ENCODE measurements at regions not wholly inside any gene's neighbourhood (a gene's known extent, or its start where the extent isn't known, plus 50 kb on each side); places are given as distances from the start of the nearest gene placed in this dataset.

DNA sequence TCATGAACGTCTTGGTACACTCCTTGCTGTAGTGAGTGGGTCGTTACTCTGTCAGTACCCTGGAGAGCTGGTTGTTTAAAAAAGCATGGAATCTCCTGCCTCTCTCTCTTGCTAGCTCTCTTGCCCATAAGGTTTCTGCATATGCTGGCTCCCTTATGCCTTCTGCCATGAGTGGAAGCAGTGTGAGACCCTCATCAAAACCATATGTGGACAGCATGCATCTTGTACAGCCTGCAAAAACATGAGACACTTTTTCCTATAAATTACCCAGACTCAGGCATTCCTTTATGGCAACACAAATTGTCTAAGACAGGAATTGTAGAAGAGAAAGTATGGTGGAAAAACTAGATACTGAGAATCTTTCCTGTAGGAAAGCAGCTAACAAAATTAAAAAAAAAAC lies 516.3 kb downstream of the SLITRK6 start:
- in situ Hi-C loops (cut with HindIII; ENCODE audit: low sequenced_read_pairs), result no loop called here
- DNase-seq (ENCODE audit: low spot score), result no peak

DNA sequence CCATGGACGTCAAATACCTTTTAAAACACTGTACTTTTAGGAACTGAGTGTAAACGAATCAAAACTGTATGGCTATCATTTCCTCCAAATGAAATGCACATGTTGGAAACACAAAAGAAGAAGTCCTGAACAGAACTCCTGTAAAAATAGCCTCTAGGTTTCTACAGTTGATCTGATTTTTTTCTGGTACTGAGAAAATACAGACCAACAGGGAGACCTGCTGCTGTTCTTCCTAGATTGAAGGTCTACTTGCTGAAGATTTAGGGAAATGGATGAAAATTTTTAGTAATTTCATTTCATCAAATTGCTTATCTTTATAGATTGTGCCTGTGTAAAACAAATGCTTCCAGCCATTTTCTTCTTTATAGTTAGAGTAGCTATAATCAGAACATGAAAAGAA lies 520.4 kb downstream of the SLITRK6 start:
- DNase-seq (ENCODE audit: low spot score), result no peak
- in situ Hi-C loops (cut with HindIII; ENCODE audit: low sequenced_read_pairs), result no loop called here

DNA sequence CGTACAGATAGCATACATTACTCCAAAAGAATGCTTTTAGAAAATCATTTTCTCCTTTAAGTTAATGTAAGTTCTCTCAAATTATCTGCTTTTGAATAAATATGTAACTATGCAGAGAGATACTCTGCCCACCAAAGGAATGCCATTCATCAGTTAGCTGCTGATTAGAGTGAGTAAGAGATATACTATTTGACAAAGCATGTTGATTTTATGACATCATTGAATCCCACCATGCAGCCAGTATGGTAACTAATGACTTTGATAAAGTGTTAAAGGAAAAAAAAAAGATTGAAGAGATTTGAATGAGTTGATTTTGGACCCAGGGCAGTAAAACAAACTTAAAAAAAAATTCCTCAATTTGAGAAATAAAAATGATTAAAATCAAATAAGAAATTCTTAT lies 521.5 kb downstream of the SLITRK6 start:
- in situ Hi-C loops (cut with HindIII; ENCODE audit: low sequenced_read_pairs), result no loop called here
- no peak for DNase-seq (ENCODE audit: low spot score)

DNA sequence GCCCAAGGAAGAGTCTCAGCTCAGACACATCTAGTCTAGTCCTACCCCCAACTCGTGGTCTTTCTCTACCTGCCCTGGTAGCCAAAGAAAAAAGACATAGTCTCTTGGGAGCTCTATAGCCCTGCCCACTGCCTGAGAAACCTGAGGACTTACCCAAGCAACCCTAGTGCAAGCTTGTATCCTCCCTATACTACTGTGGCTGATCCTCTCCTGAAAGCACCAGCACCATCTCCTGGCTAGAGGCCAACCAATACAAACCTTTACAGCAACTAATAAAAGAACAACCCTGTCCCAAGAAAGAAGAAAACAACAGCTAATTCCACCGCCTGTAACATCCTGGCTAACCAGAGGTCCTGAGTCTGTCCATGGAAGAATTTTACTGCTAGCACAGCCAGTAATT lies 532.4 kb downstream of the SLITRK6 start:
- in situ Hi-C loops (cut with HindIII; ENCODE audit: low sequenced_read_pairs), result no loop called here
- no peak for DNase-seq (ENCODE audit: low spot score)

DNA sequence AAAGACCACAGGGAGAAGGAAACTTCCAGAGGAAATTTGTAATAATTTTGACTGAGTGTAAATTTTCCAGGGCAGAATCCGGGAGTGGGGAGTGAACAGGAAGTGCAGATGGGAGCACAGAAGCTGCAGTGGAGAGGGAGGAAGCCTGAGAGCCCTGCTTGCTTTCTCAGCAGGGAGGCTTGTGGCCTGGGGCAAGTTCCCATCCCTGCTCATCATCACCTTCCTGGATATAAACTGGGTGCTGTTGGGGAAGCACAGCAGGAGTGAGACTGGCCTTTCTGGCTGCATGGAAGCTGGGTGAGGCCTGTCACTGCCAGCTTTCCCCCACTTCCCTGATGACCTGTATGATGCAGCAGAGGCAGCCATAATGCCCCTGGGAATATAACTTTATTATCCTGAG lies 532.9 kb downstream of the SLITRK6 start:
- in situ Hi-C loops (cut with HindIII; ENCODE audit: low sequenced_read_pairs), result no loop called here
- DNase-seq (ENCODE audit: low spot score), result no peak

DNA sequence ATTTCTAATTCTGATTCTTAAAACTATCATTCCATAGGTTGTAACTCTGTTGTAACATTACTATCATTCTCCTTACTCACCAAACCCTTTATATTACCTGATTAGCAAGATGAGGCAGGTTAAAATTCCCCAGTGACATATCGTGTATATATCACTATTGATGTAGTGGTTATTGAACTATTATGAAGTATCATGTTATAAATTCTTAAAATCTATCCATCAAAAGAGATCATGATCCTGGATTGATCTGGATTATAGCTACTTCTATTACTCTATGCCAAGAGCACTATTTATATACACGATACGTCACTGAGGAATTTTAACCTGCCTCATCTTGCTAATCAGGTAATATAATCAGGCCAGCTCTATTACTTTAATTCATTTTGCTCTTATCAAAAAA lies 533.9 kb downstream of the SLITRK6 start:
- DNase-seq (ENCODE audit: low spot score), result no peak
- in situ Hi-C loops (cut with HindIII; ENCODE audit: low sequenced_read_pairs), result no loop called here

DNA sequence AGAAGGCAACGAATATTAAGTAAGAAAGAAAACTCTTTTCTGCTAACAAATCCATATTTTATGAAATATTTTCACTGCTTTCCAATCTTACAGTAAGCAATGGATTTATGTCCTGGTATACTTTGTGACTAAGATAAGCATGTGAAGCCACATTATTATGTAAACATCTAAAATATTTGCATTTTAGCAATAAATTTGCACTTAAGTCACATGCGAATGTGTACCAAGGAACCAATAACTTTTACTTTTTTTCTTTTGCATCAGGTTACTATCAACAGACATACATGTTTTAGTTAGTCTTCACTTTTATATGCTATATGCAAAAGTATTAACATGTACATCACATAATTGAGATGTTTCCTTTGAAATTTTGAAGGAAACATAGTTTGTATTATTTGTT lies 536.7 kb downstream of the SLITRK6 start:
- in situ Hi-C loops (cut with HindIII; ENCODE audit: low sequenced_read_pairs), result no loop called here
- DNase-seq (ENCODE audit: low spot score), result no peak

DNA sequence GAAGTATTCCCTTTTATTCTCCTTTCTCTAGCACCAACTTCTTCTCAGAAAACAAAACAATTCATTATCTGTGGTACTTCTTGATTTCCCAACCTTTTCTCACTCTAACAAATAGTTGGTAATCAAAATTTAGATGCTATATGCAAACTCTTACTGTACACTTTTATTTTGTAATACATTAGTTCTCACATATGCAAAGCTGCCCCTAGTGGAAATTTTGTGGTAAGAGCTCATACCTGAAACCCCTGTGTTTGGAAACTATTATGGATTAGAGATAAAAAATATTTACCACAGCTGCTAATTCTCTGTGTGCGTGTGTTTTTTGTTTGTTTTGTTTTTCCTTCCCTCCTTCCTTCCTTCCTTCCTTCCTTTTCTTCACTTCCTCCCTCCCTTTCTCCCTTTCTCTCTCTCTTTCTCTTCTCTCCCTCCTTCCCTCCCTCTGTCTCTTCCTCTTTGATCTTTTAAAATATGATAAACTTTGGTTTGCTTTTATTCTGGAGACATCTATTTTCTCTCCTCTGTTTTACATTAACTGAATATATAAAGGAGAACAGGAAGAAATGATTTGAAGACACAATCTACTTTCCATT lies 537.4 kb downstream of the SLITRK6 start:
- in situ Hi-C loops (cut with HindIII; ENCODE audit: low sequenced_read_pairs), result no loop called here
- no peak for DNase-seq (ENCODE audit: low spot score)

DNA sequence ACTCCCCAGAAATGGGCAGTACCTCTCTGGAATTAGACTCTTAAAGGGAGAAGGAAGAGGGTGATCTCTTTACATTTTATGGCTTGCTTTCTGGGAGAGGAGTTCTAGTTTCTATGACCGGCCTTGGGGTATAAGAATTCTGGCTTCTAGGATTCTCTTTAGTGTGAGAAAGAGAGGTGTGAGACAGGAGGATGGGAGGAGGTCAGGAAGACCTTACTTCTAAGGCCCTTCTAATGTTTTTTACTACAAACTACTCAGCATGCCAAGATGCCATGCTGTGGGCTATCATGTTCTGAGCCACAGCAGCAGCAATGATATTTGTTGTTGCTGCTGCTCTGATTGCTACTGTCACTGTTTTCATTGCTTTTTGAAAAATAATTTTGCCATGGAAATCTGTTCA lies 538.3 kb downstream of the SLITRK6 start:
- no peak for DNase-seq (ENCODE audit: low spot score)
- in situ Hi-C loops (cut with HindIII; ENCODE audit: low sequenced_read_pairs), result no loop called here

DNA sequence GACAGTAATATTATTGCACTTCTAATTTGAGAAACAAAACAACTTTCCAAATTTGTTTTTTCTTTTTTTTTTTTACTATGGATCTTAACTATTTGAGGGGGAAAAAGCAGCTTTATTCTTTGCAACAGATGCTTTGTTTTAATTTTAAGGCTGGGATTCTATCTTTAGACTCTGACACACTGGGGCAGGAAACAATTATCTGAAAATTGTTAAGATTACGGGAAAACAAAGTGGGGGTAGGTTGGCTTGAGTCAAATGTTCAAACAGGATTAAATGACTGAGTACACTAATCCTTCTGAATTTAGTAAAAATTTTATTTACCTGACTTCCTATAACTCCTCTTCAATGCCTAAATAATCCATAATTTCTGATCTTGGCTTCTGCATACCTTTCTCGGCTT lies 543.2 kb downstream of the SLITRK6 start:
- in situ Hi-C loops (cut with HindIII; ENCODE audit: low sequenced_read_pairs), result no loop called here
- DNase-seq (ENCODE audit: low spot score), result no peak

DNA sequence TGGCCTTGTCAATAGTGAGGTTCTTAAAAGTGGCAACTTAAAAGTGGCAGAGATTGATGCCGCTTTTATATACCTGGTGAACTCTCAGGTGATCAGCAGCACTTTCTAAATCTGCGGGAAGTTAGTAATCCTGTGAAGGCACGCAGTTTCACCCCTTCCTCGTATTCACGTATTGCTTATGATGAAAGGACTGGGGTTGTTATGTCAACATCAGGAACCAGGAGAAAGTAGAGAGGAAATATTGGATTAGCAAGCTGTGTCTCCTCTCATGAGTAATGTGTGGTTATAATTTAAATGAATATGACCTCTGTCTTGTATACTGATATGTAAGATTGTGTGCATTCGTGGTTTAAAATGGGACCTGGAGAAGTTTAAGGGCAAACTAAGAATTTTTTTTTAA lies 544.6 kb downstream of the SLITRK6 start:
- in situ Hi-C loops (cut with HindIII; ENCODE audit: low sequenced_read_pairs), result no loop called here
- DNase-seq (ENCODE audit: low spot score), result no peak

DNA sequence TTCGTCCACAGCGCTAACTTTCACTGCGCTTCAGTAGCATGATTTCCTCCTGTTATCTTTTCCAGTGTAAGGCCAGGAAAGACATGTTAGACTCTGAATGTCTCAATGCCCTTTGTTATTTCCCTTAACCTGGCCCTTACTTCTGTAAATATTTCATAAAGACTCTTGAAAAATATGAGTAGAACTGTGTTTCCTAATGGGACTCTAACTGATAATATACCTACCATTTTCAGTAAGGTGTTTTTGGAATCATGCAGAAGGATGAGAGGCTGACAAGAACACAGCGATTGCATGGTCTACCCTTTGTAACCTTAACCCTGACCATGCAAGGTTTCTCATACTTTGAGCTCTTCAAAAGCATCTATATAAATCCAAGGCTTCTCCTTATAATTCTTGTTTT lies 550.1 kb downstream of the SLITRK6 start:
- DNase-seq (ENCODE audit: low spot score), result no peak
- in situ Hi-C loops (cut with HindIII; ENCODE audit: low sequenced_read_pairs), result no loop called here

DNA sequence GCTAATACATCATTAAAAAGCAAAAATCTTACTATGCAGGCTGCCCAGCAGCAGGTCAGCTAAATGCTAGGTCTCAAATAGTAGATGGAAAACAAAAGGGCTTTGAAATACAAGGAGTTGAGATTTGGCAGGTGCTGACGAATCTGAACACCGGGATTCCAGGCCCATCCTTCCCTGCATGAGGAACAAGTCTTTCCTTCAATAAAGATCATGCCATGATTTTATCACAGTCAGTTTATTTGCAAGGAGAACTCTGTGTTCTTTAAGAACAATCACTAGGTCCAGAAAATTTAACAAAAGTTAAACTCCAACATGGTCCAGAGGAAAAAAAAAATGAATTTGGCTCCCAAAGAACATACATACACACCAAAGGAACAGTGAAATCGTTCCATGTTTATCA lies 551.4 kb downstream of the SLITRK6 start:
- in situ Hi-C loops (cut with HindIII; ENCODE audit: low sequenced_read_pairs), result no loop called here
- DNase-seq (ENCODE audit: low spot score), result no peak

DNA sequence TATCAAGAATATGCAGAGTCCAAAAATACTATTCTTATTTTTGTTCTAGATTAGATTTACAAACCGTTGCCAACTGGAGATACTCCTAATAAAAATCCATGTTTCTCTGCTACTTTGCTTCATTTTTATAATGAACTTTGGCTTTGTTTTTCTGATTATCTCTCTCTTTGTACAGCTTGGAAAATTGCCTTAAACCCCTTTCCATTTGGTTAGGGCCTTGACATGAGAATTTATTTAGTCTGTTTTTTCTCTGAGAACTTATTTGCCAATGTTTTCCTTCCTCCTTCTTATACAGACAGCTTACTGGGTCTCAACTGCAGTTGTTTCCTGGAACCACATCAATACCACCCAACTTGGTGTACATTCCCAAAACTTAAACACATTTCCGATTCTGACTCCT lies 555.4 kb downstream of the SLITRK6 start:
- in situ Hi-C loops (cut with HindIII; ENCODE audit: low sequenced_read_pairs), result no loop called here
- DNase-seq (ENCODE audit: low spot score), result no peak

DNA sequence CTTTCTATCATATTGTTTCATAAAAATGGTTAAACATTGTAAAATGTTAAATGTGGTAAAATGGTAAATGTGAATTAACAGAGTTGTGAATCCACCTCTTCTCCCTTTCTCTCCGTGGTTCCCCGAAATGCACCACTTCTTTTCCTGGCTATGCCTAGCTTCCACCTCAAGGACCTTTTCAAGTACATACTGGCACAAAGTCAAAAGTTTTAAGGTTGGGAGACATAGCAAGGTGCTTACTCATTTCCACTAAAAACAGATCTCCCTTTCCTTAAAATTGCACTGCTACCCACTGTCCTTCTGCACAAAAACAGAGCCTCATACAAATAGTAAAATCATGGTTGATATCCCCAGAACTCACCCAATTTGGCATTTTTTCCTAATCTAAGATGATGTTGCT lies 558.2 kb downstream of the SLITRK6 start:
- no peak for DNase-seq (ENCODE audit: low spot score)
- in situ Hi-C loops (cut with HindIII; ENCODE audit: low sequenced_read_pairs), result no loop called here

DNA sequence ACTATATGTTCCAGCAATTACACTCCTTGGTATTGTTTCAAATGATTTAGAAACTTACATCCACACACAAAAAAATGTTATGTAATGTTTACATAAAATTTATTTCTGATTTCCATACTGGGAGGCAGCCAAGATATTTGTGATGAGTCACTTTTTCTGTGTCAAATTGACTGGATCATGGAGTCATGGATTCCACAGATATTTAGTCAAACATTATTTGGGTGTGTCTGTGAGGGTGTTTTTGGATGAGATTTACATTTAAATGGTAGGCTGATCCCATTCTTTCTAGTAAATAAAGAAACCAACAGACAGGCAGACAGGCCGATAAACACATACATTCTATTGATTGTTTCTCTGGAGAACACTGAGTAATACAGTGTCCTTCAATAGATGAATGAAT lies 562.8 kb downstream of the SLITRK6 start:
- no peak for DNase-seq (ENCODE audit: low spot score)
- in situ Hi-C loops (cut with HindIII; ENCODE audit: low sequenced_read_pairs), result no loop called here

DNA sequence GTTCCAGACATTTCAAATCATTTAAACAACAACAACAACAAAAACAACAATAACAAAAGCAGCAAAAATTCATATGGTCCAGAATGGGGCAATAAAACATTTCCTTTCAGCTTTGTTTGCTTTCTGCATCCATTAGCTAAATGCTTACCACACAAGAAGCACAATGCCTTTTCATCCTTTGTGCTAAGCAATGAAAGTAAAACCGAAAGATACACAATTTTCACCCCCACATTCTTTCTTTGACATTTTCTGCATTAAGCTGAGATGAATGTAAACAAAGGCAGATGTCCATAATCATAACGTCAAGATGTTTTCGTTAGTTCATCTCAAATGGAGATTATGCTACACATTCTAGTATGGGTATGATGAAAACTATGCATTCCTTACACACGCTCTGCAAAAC lies 568.5 kb downstream of the SLITRK6 start:
- DNase-seq (ENCODE audit: low spot score), result no peak
- in situ Hi-C loops (cut with HindIII; ENCODE audit: low sequenced_read_pairs), result no loop called here

DNA sequence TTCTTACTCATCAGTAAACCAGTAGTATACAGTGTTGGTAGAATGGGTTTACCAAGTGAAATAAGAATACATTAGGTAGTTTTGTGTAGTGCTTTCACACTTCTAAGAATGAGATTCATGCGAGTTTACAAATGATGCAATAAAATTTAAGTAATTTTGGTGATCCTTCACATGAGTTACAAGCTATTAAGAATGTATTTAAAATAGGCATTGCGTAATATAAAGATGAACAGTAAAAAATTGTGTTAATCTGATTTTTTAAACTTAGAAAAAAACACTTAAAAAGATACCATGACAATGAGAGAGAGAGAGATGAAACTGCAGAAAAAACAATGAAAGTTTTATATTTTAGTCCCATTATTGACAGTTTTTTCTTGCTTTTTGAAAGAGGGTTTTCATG lies 570.5 kb downstream of the SLITRK6 start:
- in situ Hi-C loops (cut with HindIII; ENCODE audit: low sequenced_read_pairs), result no loop called here
- DNase-seq (ENCODE audit: low spot score), result no peak

DNA sequence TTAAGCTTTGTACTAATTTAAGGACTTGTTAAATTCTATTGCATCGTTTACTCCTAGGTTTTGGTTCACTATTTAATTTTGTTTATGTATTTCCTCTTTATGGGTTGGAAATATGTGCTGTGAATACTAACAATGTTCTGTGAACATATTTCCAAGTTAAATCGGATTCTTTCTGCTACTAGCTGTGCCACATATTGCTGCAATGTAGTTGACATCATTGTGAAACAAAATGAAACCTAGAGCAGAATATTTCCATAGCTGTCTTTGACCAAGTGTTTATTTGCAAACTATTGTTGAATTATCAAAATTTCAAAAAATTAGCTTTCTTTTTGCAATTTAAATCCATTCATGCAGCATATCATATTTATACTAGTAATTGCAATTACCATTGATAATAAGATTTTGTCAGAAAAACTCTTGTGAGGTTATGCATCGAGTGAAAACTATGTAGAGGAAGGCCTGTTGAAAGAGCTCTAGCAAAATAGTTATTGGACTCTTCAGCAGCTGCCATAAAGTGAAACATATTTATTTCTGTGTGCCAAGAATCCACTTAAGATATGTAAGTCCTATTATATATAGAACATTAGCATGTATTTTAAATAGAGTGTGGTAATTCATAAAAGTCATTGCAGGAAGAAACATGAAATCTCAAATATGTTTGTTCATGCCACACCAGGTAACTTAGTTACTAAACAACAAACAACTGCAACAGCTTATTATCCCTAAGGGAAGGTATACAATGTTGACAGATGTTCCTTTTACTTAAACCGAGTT lies 575.1 kb downstream of the SLITRK6 start:
- in situ Hi-C loops (cut with HindIII; ENCODE audit: low sequenced_read_pairs), result no loop called here
- DNase-seq (ENCODE audit: low spot score), result no peak

DNA sequence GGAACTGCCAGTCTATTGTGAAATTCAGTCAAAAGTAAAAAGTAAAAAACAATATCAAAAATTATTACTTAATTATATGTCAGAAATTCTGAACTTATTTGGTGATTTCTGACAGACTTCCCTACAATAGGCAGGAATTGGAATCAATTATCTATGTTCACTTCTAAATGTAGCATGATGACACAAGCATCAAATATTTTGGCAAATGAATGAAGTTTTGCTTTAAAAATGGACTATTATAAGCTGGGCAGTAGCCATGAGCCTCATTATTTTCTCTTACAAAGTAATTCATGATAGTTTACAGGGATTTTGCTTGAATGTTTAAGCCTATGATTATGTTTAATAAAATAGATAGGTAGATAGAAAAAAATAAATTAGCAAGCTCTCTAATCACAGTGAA lies 582.6 kb downstream of the SLITRK6 start:
- in situ Hi-C loops (cut with HindIII; ENCODE audit: low sequenced_read_pairs), result no loop called here
- no peak for DNase-seq (ENCODE audit: low spot score)

DNA sequence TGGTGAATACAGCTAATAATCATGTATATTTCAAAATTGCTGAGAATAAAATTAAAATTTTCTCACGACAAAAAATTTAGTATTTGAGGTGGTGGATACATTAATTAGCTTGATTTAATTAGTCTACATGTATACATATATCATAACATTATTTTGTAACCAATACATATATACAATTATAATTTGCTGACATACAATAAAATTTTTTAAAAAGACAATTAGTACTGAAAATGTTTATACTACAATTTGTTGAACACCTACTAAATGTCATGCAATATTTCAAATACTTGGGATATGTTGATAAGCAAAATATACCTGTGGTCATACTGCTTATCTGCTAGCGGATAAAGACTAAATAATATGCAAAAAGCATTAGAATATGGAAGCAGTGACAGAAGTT lies 586.5 kb downstream of the SLITRK6 start:
- in situ Hi-C loops (cut with HindIII; ENCODE audit: low sequenced_read_pairs), result no loop called here
- DNase-seq (ENCODE audit: low spot score), result no peak

All from G401 (cell line).